ENCODE measurements at regions not wholly inside any gene's neighbourhood (a gene's known extent, or its start where the extent isn't known, plus 50 kb on each side); places are given as distances from the start of the nearest gene placed in this dataset.
"Not testable (repeated sequence)": the region's sequence is repeated elsewhere in the genome, so short reads cannot be mapped to it uniquely, and the experiment has no call there.

DNA sequence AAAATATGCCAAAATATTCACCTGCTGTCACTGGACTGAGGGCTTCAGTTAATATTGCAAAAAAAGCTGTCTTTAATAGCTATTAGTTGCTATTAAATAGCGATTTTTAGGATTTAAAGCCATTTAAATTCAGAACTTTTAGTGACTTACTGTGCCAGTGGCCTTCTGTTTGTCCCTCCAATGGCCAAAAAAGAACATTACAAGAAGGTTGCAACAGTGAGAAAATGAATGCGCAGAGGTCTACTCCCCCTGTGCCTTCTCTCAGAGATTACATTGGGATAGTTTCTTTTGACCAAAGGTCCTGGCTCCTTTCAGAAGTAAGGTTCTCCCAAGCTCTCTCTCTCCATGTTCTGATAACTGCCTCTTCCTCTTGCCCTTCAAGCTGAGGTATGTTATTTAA lies 930.3 kb upstream of the ARRDC3 start:
- intact Hi-C loops (cut with micrococcal nuclease; ENCODE audit: unreplicated experiment): loop anchor here (5.0 to 10.0 kb wide), 2 partner anchors 329 to 361 kb away; no protein-coding TSS in a partner anchor
- H3K4me1 Mint-ChIP-seq (ENCODE audit: low read depth, unreplicated experiment): no peaks in the 10 kb centered on the region
- no peak overlapping the region for H3K27ac Mint-ChIP-seq (ENCODE audit: unreplicated experiment)
- H3K27me3 Mint-ChIP-seq (ENCODE audit: unreplicated experiment): no peaks in the 10 kb centered on the region
- H3K9me3 Mint-ChIP-seq (ENCODE audit: low read depth, unreplicated experiment): no peaks in the 10 kb centered on the region
- BruUV-seq (replicated peaks): no TSS peak
- CTCF ChIA-PET: interaction anchor here (0.6 kb wide), 1 partner anchor 626 kb away, joined by 3 read pairs; no protein-coding TSS in a partner anchor
- H3K36me3 Mint-ChIP-seq (ENCODE audit: insufficient read depth, unreplicated experiment): no peaks in the 10 kb centered on the region
- TF ChIP-seq, protein P1, sequence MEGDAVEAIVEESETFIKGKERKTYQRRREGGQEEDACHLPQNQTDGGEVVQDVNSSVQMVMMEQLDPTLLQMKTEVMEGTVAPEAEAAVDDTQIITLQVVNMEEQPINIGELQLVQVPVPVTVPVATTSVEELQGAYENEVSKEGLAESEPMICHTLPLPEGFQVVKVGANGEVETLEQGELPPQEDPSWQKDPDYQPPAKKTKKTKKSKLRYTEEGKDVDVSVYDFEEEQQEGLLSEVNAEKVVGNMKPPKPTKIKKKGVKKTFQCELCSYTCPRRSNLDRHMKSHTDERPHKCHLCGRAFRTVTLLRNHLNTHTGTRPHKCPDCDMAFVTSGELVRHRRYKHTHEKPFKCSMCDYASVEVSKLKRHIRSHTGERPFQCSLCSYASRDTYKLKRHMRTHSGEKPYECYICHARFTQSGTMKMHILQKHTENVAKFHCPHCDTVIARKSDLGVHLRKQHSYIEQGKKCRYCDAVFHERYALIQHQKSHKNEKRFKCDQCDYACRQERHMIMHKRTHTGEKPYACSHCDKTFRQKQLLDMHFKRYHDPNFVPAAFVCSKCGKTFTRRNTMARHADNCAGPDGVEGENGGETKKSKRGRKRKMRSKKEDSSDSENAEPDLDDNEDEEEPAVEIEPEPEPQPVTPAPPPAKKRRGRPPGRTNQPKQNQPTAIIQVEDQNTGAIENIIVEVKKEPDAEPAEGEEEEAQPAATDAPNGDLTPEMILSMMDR (IDR thresholded peaks at IDR 0.05; ENCODE audit: unreplicated experiment): no peak
- H3K4me3 Mint-ChIP-seq (ENCODE audit: low read depth, unreplicated experiment): no peak overlapping the region
- no peak for DNase-seq

DNA sequence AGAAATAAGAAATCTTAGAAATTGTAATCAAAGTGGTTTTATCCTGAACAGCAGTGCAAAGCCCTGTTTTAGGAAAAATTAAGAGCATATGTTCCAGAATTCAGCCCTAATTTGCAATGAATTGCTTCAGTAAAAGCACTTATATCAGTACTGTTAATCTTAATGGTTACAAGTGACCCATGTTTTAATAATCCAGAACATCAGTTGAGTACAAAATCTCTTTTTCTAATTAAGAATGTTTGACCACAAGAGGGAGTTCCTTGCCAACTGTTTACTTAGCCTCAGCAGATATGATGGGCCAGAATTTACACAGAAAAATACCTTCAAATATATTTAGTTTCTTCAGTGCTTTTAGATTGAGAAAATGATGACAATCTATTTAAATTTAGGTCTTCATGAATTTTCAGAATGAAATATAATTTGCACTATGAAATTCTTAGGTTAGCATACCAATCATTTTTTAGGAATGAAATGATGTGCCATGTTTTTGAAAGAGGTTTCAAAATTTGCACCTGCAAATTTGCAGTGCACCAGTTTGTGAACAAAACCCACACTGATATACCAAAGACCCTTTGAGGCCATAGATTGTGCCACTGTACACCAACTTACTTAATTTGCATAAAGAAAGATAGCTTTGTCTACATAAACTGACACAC lies 926.3 kb upstream of the ARRDC3 start:
- H3K36me3 Mint-ChIP-seq (ENCODE audit: insufficient read depth, unreplicated experiment): no peaks in the 10 kb centered on the region
- H3K27me3 Mint-ChIP-seq (ENCODE audit: unreplicated experiment): no peaks in the 10 kb centered on the region
- TF ChIP-seq, protein P1 (IDR thresholded peaks at IDR 0.05; ENCODE audit: unreplicated experiment): peak; percentile 31
- CTCF ChIA-PET: no interaction called here
- no peak for DNase-seq
- peaks cover 8% of the 10 kb centered on the region for H3K4me1 Mint-ChIP-seq (ENCODE audit: low read depth, unreplicated experiment)
- no TSS peak for BruUV-seq (replicated peaks)
- intact Hi-C loops (cut with micrococcal nuclease; ENCODE audit: unreplicated experiment): loop anchor here (1.0 to 10.0 kb wide), 6 partner anchors 193 to 1605 kb away; no protein-coding TSS in a partner anchor
- no peak overlapping the region for H3K4me3 Mint-ChIP-seq (ENCODE audit: low read depth, unreplicated experiment)
- H3K9me3 Mint-ChIP-seq (ENCODE audit: low read depth, unreplicated experiment): no peaks in the 10 kb centered on the region
- no peak overlapping the region for H3K27ac Mint-ChIP-seq (ENCODE audit: unreplicated experiment)

DNA sequence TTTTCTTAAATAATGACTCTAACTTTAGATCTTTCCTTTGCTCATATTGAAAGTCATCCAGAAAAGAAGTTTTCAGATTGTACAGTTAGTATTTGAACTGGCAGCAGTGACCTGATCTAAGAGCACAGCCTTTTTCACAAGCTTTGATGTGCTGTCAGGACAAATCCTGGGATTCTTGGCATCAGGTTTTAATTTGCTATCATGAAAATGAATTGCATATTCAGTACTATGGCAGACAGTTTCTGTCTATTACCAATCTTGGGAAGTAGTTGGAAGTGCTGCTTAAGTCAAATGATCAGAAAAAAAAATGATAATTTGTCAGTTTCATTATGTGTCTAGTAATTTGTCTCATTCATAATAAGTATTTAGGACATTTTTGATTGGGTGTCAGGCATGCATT lies 925.6 kb upstream of the ARRDC3 start:
- CTCF ChIA-PET: no interaction called here
- H3K9me3 Mint-ChIP-seq (ENCODE audit: low read depth, unreplicated experiment): peaks cover 2% of the 10 kb centered on the region
- H3K4me1 Mint-ChIP-seq (ENCODE audit: low read depth, unreplicated experiment): peaks cover 8% of the 10 kb centered on the region
- no peak overlapping the region for H3K27ac Mint-ChIP-seq (ENCODE audit: unreplicated experiment)
- H3K36me3 Mint-ChIP-seq (ENCODE audit: insufficient read depth, unreplicated experiment): no peaks in the 10 kb centered on the region
- no peaks in the 10 kb centered on the region for H3K27me3 Mint-ChIP-seq (ENCODE audit: unreplicated experiment)
- no TSS peak for BruUV-seq (replicated peaks)
- H3K4me3 Mint-ChIP-seq (ENCODE audit: low read depth, unreplicated experiment): no peak overlapping the region
- TF ChIP-seq, protein P1 (IDR thresholded peaks at IDR 0.05; ENCODE audit: unreplicated experiment): no peak
- intact Hi-C loops (cut with micrococcal nuclease; ENCODE audit: unreplicated experiment): loop anchor here (1.0 to 10.0 kb wide), 6 partner anchors 194 to 1606 kb away; no protein-coding TSS in a partner anchor
- no peak for DNase-seq

DNA sequence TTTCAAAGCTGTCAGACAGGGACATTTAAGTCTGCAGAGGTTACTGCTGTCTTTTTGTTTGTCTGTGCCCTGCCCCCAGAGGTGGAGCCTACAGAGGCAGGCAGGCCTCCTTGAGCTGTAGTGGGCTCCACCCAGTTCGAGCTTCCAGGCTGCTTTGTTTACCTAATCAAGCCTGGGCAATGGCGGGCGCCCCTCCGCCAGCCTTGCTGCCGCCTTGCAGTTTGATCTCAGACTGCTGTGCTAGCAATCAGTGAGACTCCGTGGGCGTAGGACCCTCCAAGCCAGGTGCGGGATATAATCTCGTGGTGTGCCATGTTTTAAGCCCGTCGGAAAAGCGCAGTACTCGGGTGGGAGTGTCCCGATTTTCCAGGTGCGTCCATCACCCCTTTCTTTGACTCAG lies 919.2 kb upstream of the ARRDC3 start:
- H3K4me1 Mint-ChIP-seq (ENCODE audit: low read depth, unreplicated experiment); H3K36me3 Mint-ChIP-seq (ENCODE audit: insufficient read depth, unreplicated experiment); CTCF ChIA-PET; DNase-seq; H3K4me3 Mint-ChIP-seq (ENCODE audit: low read depth, unreplicated experiment); H3K9me3 Mint-ChIP-seq (ENCODE audit: low read depth, unreplicated experiment); BruUV-seq (replicated peaks); H3K27ac Mint-ChIP-seq (ENCODE audit: unreplicated experiment); H3K27me3 Mint-ChIP-seq (ENCODE audit: unreplicated experiment): not testable (repeated sequence)
- intact Hi-C loops (cut with micrococcal nuclease; ENCODE audit: unreplicated experiment): loop anchor here (10.0 kb wide), 2 partner anchors 1502 to 1612 kb away; no protein-coding TSS in a partner anchor

DNA sequence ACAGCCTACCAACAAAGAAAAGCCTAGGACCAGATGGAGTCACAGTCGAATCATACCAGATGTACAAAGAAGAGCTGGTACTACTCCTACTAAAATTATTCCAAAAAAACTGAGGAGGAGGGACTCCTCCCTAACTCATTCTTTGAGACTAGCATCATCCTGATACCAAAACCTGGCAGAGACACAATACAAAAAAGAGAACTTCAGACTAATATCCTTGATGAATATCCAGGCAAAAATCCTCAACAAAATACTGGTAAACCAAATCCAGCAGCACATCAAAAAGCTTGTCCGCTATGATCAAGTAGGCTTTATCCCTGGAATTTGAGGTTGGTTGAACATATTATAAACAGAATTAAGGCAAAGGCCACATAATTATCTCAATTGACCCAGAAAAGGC lies 900.4 kb upstream of the ARRDC3 start:
- no TSS peak for BruUV-seq (replicated peaks)
- no peak overlapping the region for H3K27ac Mint-ChIP-seq (ENCODE audit: unreplicated experiment)
- H3K9me3 Mint-ChIP-seq (ENCODE audit: low read depth, unreplicated experiment): peaks cover 9% of the 10 kb centered on the region
- H3K4me1 Mint-ChIP-seq (ENCODE audit: low read depth, unreplicated experiment): no peaks in the 10 kb centered on the region
- no peak for DNase-seq
- no peaks in the 10 kb centered on the region for H3K27me3 Mint-ChIP-seq (ENCODE audit: unreplicated experiment)
- CTCF ChIA-PET: no interaction called here
- no peak overlapping the region for H3K4me3 Mint-ChIP-seq (ENCODE audit: low read depth, unreplicated experiment)
- TF ChIP-seq, protein P1 (IDR thresholded peaks at IDR 0.05; ENCODE audit: unreplicated experiment): no peak
- no peaks in the 10 kb centered on the region for H3K36me3 Mint-ChIP-seq (ENCODE audit: insufficient read depth, unreplicated experiment)
- intact Hi-C loops (cut with micrococcal nuclease; ENCODE audit: unreplicated experiment): no loop called here

DNA sequence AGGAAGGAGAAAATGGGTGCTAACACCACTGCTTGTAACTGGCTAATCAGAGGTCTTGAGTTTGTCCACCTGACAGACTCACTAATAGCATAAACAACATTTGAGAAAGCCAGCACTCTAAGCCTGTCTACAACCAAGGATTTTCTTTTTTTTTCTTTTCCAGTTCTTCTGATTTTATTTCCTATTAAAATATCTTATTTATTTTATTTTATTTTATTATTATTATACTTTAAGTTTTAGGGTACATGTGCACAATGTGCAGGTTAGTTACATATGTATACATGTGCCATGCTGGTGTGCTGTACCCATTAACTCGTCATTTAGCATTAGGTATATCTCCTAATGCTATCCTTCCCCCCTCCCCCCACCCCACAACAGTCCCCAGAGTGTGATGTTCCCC lies 888.6 kb upstream of the ARRDC3 start:
- intact Hi-C loops (cut with micrococcal nuclease; ENCODE audit: unreplicated experiment); H3K27ac Mint-ChIP-seq (ENCODE audit: unreplicated experiment); H3K36me3 Mint-ChIP-seq (ENCODE audit: insufficient read depth, unreplicated experiment); BruUV-seq (replicated peaks); H3K27me3 Mint-ChIP-seq (ENCODE audit: unreplicated experiment); CTCF ChIA-PET; H3K4me1 Mint-ChIP-seq (ENCODE audit: low read depth, unreplicated experiment); H3K9me3 Mint-ChIP-seq (ENCODE audit: low read depth, unreplicated experiment); DNase-seq; H3K4me3 Mint-ChIP-seq (ENCODE audit: low read depth, unreplicated experiment): not testable (repeated sequence)
